Endothelial cell (in vitro differentiated cells): ENCODE measurements at regions not wholly inside any gene's neighbourhood (a gene's known extent, or its start where the extent isn't known, plus 50 kb on each side); places are given as distances from the start of the nearest gene placed in this dataset.

ENCODE experiments used
- DNase-seq: peaks from one replicate; pipeline ENCODE4 v3.0.0; 2021; ENCODE audit warnings: low spot score
- H3K27ac Mint-ChIP-seq: one replicate; pipeline ENCODE4 v1.8.0; 2021; ENCODE audit warnings: mixed read lengths, inconsistent platforms; ENCODE audit not compliant: unreplicated experiment
- H3K27me3 Mint-ChIP-seq: one replicate; pipeline ENCODE4 v1.8.0; 2021; ENCODE audit warnings: mild to moderate bottlenecking, moderate library complexity, mixed read lengths, inconsistent platforms; ENCODE audit not compliant: unreplicated experiment
- H3K36me3 Mint-ChIP-seq: one replicate; pipeline ENCODE4 v1.8.0; 2021; ENCODE audit warnings: mild to moderate bottlenecking, low read depth, mixed read lengths, inconsistent platforms; ENCODE audit not compliant: unreplicated experiment
- H3K4me1 Mint-ChIP-seq: one replicate; pipeline ENCODE4 v1.8.0; 2021; ENCODE audit warnings: mild to moderate bottlenecking, mixed read lengths, inconsistent platforms; ENCODE audit not compliant: unreplicated experiment
- H3K4me3 Mint-ChIP-seq: one replicate; pipeline ENCODE4 v1.8.0; 2021; ENCODE audit warnings: mild to moderate bottlenecking, mixed read lengths, inconsistent platforms; ENCODE audit not compliant: unreplicated experiment
- H3K9me3 Mint-ChIP-seq: one replicate; pipeline ENCODE4 v1.8.0; 2021; ENCODE audit warnings: mixed read lengths, inconsistent platforms; ENCODE audit not compliant: unreplicated experiment
- TF ChIP-seq, protein P1 (sequence below): fragments of 200-600 bp; sonication (generic); IDR thresholded peaks from one replicate; pipeline ENCODE4 v1.5.0; 2021; ENCODE audit warnings: antibody characterized with exemption; ENCODE audit not compliant: unreplicated experiment

DNA sequence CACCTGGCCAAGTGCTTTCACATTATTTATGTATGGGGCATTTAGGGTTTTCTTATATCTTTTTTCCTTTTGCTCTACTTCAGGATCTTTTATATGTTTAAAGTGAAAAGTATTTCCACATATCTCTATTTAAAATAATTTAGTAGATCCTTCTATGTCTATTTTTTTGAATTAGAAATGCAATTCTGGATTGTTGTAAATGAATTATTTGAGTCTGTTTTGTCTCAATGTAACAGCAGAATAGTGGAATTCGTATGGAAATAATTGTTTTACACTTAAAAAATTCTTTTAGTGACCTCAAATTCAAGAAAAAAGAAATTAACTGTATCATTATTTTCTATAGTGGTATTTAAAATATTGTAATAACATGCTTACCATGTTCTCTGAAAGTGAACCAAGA is 126.5 kb upstream of the HDAC9 start:
- Mint-ChIP-seq H3K27ac (no peak overlapping the region), H3K4me3 (no peak overlapping the region), H3K9me3 (no peaks in the 10 kb centered on the region), H3K36me3 (no peaks in the 10 kb centered on the region), H3K4me1 (no peaks in the 10 kb centered on the region), H3K27me3 (no peaks in the 10 kb centered on the region)
- TF ChIP-seq, protein P1, sequence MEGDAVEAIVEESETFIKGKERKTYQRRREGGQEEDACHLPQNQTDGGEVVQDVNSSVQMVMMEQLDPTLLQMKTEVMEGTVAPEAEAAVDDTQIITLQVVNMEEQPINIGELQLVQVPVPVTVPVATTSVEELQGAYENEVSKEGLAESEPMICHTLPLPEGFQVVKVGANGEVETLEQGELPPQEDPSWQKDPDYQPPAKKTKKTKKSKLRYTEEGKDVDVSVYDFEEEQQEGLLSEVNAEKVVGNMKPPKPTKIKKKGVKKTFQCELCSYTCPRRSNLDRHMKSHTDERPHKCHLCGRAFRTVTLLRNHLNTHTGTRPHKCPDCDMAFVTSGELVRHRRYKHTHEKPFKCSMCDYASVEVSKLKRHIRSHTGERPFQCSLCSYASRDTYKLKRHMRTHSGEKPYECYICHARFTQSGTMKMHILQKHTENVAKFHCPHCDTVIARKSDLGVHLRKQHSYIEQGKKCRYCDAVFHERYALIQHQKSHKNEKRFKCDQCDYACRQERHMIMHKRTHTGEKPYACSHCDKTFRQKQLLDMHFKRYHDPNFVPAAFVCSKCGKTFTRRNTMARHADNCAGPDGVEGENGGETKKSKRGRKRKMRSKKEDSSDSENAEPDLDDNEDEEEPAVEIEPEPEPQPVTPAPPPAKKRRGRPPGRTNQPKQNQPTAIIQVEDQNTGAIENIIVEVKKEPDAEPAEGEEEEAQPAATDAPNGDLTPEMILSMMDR = no peak
- DNase-seq = no peak

- TF ChIP-seq, protein P1 = no peak
- no peaks in the 10 kb centered on the region for H3K27me3 Mint-ChIP-seq
These were observed 124.9 kb upstream of the HDAC9 start for GRCh38 chr7:18370633-18371032.

GRCh38 chr7:18378989-18379605 is 116.5 kb upstream of the HDAC9 start:
- no peaks in the 10 kb centered on the region for H3K9me3 Mint-ChIP-seq
- no peak overlapping the region for H3K27ac Mint-ChIP-seq
- no peak overlapping the region for H3K4me3 Mint-ChIP-seq
- TF ChIP-seq, protein P1 = no peak
- no peaks in the 10 kb centered on the region for H3K4me1 Mint-ChIP-seq
- no peak for DNase-seq
- H3K36me3 Mint-ChIP-seq = no peaks in the 10 kb centered on the region
- H3K27me3 Mint-ChIP-seq = no peaks in the 10 kb centered on the region

More at GRCh38 chr7:18370633-18371032, 124.9 kb upstream of the HDAC9 start:
- no peaks in the 10 kb centered on the region for H3K36me3 Mint-ChIP-seq
- H3K4me3 Mint-ChIP-seq = no peak overlapping the region
- H3K4me1 Mint-ChIP-seq = no peaks in the 10 kb centered on the region
- H3K27ac Mint-ChIP-seq = no peak overlapping the region
- no peaks in the 10 kb centered on the region for H3K9me3 Mint-ChIP-seq
- no peak for DNase-seq

- Mint-ChIP-seq H3K27ac (no peak overlapping the region), H3K27me3 (no peaks in the 10 kb centered on the region), H3K4me1 (peaks cover 1% of the 10 kb centered on the region), H3K36me3 (no peaks in the 10 kb centered on the region), H3K4me3 (no peak overlapping the region), H3K9me3 (no peaks in the 10 kb centered on the region)
- no peak for DNase-seq
- TF ChIP-seq, protein P1 = no peak
These were observed 110.9 kb upstream of the HDAC9 start for GRCh38 chr7:18384491-18385143.

DNA sequence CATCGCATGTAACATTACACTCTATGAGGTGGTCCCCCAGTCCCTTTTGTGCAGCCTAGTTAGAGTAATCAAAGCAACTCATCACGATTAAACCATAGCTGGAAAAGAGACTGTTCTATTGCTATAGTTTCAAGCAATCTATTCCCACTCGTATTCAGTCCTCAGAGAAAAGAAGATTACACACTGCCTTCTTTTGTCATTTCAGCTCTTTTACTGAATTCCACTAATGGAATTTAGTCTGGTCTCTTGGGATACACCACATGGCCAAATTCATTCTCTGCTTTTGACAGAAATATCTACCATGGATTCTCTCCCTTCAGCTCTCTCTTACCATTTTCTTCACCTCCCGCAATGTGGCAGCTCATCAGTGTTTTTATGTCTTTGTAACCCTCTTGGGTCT is 108.9 kb upstream of the HDAC9 start:
- no peaks in the 10 kb centered on the region for H3K36me3 Mint-ChIP-seq
- no peak overlapping the region for H3K27ac Mint-ChIP-seq
- no peaks in the 10 kb centered on the region for H3K9me3 Mint-ChIP-seq
- TF ChIP-seq, protein P1 = no peak
- H3K4me3 Mint-ChIP-seq = no peak overlapping the region
- DNase-seq = no peak
- peaks cover 2% of the 10 kb centered on the region for H3K27me3 Mint-ChIP-seq
- H3K4me1 Mint-ChIP-seq = peaks cover 11% of the 10 kb centered on the region
